Pons (tissue), 1 donor: ENCODE measurements at regions not wholly inside any gene's neighbourhood (a gene's known extent, or its start where the extent isn't known, plus 50 kb on each side); places are given as distances from the start of the nearest gene placed in this dataset.
"Not testable (repeated sequence)": the region's sequence is repeated elsewhere in the genome, so short reads cannot be mapped to it uniquely, and the experiment has no call there.

Experiments
- DNase-seq: peaks from one replicate; pipeline ENCODE4 v3.0.0-alpha.2; 2016; ENCODE audit warnings: low spot score

- no peak for DNase-seq
These were observed 504.2 kb upstream of the PHF14 start for GRCh38 chr7:10469476-10469875.

- no peak for DNase-seq
These were observed 502.2 kb upstream of the PHF14 start for GRCh38 chr7:10471280-10472058.

- DNase-seq = no peak
These were observed 501.6 kb upstream of the PHF14 start for GRCh38 chr7:10472115-10472514.

GRCh38 chr7:10473569-10473968, 500.1 kb upstream of the PHF14 start:
- DNase-seq = no peak

- no peak for DNase-seq
These were observed 499.6 kb upstream of the PHF14 start for GRCh38 chr7:10474048-10474447.

- DNase-seq = no peak
These were observed 497.6 kb upstream of the PHF14 start for GRCh38 chr7:10475940-10476641.

GRCh38 chr7:10476642-10477041, 497.0 kb upstream of the PHF14 start:
- no peak for DNase-seq

GRCh38 chr7:10483671-10484070, 490.0 kb upstream of the PHF14 start:
- DNase-seq = no peak

GRCh38 chr7:10484767-10485166, 488.9 kb upstream of the PHF14 start:
- DNase-seq = no peak

- not testable (repeated sequence) for DNase-seq
These were observed 472.3 kb upstream of the PHF14 start for GRCh38 chr7:10501206-10501884.

GRCh38 chr7:10507032-10507431, 466.6 kb upstream of the PHF14 start:
- no peak for DNase-seq

GRCh38 chr7:10521306-10521705, 452.4 kb upstream of the PHF14 start:
- peak; percentile 76 for DNase-seq

GRCh38 chr7:10533429-10533828, 440.2 kb upstream of the PHF14 start:
- not testable (repeated sequence) for DNase-seq

- DNase-seq = no peak
These were observed 437.1 kb upstream of the PHF14 start for GRCh38 chr7:10536561-10536960.

- peak; percentile 32 for DNase-seq
These were observed 435.9 kb upstream of the PHF14 start for GRCh38 chr7:10537764-10538163.

GRCh38 chr7:10557375-10557774, 416.3 kb upstream of the PHF14 start:
- DNase-seq = no peak

- no peak for DNase-seq
These were observed 413.2 kb upstream of the PHF14 start for GRCh38 chr7:10560497-10560896.

GRCh38 chr7:10568891-10569290, 404.8 kb upstream of the PHF14 start:
- DNase-seq = no peak

GRCh38 chr7:10571759-10572158, 401.9 kb upstream of the PHF14 start:
- no peak for DNase-seq

GRCh38 chr7:10577866-10578374, 395.8 kb upstream of the PHF14 start:
- DNase-seq = no peak

GRCh38 chr7:10579561-10579960, 394.1 kb upstream of the PHF14 start:
- DNase-seq = no peak

GRCh38 chr7:10584886-10585285, 388.8 kb upstream of the PHF14 start:
- no peak for DNase-seq

GRCh38 chr7:10588084-10588483, 385.6 kb upstream of the PHF14 start:
- no peak for DNase-seq
